ENCODE measurements at regions not wholly inside any gene's neighbourhood (a gene's known extent, or its start where the extent isn't known, plus 50 kb on each side); places are given as distances from the start of the nearest gene placed in this dataset.
A peak's percentile ranks its signal among the peaks of the same experiment; 100 is the strongest.

DNA sequence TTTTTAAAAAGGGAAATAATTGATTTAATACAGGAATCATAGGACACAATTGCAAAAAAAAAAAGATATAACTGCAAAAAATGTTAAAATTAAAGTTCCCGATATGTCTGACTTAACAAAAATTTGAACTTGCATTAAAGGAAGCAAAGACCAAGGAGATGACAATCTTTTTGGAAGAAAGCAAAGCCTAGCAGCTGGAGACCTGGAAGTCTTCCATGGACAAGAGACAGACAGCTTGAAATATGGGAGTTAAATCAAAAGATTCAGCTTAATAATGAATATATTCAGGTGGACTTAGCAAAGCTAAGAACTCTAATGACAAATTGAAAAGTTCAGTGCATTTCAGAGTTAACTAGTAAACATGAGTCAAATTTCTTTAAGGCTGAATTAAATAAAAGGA, 568.7 kb upstream of the RGMB start:
- Mint-ChIP-seq H3K27me3 (ENCODE audit: insufficient read depth, unreplicated experiment) (no peaks in the 10 kb centered on the region), H3K27ac (ENCODE audit: low read depth, unreplicated experiment) (no peak overlapping the region), H3K36me3 (ENCODE audit: insufficient read depth, unreplicated experiment) (no peaks in the 10 kb centered on the region), H3K4me3 (ENCODE audit: unreplicated experiment) (no peak overlapping the region), H3K9me3 (ENCODE audit: unreplicated experiment) (no peaks in the 10 kb centered on the region), H3K4me1 (ENCODE audit: insufficient read depth, unreplicated experiment) (no peaks in the 10 kb centered on the region)
- TF ChIP-seq, protein P1, sequence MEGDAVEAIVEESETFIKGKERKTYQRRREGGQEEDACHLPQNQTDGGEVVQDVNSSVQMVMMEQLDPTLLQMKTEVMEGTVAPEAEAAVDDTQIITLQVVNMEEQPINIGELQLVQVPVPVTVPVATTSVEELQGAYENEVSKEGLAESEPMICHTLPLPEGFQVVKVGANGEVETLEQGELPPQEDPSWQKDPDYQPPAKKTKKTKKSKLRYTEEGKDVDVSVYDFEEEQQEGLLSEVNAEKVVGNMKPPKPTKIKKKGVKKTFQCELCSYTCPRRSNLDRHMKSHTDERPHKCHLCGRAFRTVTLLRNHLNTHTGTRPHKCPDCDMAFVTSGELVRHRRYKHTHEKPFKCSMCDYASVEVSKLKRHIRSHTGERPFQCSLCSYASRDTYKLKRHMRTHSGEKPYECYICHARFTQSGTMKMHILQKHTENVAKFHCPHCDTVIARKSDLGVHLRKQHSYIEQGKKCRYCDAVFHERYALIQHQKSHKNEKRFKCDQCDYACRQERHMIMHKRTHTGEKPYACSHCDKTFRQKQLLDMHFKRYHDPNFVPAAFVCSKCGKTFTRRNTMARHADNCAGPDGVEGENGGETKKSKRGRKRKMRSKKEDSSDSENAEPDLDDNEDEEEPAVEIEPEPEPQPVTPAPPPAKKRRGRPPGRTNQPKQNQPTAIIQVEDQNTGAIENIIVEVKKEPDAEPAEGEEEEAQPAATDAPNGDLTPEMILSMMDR (IDR thresholded peaks at IDR 0.05; ENCODE audit: unreplicated experiment) = no peak
- BruUV-seq (replicated peaks) = no TSS peak
- ChIA-PET POLR2A (no interaction called here), CTCF (interaction anchor here (1.1 kb wide), 1 partner anchor 456 kb away, joined by 4 read pairs; no protein-coding TSS in a partner anchor)
- DNase-seq (ENCODE audit: unreplicated experiment) = no peak
- intact Hi-C loops (cut with micrococcal nuclease) = no loop called here

GRCh38 chr5:98205691-98206461, 567.6 kb upstream of the RGMB start:
- POLR2A ChIA-PET = interaction anchor here (0.5 to 1.3 kb wide), 2 partner anchors 9 to 954 kb away, joined by 3 read pairs; no protein-coding TSS in a partner anchor
- Mint-ChIP-seq H3K27me3 (ENCODE audit: insufficient read depth, unreplicated experiment) (no peaks in the 10 kb centered on the region), H3K9me3 (ENCODE audit: unreplicated experiment) (no peaks in the 10 kb centered on the region), H3K4me1 (ENCODE audit: insufficient read depth, unreplicated experiment) (no peaks in the 10 kb centered on the region), H3K36me3 (ENCODE audit: insufficient read depth, unreplicated experiment) (no peaks in the 10 kb centered on the region), H3K4me3 (ENCODE audit: unreplicated experiment) (no peak overlapping the region), H3K27ac (ENCODE audit: low read depth, unreplicated experiment) (no peak overlapping the region)
- intact Hi-C loops (cut with micrococcal nuclease) = no loop called here
- CTCF ChIA-PET = interaction anchor here (1.0 to 1.1 kb wide), 2 partner anchors 455 to 801 kb away, joined by 3 to 4 read pairs; no protein-coding TSS in a partner anchor
- BruUV-seq (replicated peaks) = no TSS peak
- peak; percentile 25 for DNase-seq (ENCODE audit: unreplicated experiment)
- TF ChIP-seq, protein P1 (IDR thresholded peaks at IDR 0.05; ENCODE audit: unreplicated experiment) = no peak

DNA sequence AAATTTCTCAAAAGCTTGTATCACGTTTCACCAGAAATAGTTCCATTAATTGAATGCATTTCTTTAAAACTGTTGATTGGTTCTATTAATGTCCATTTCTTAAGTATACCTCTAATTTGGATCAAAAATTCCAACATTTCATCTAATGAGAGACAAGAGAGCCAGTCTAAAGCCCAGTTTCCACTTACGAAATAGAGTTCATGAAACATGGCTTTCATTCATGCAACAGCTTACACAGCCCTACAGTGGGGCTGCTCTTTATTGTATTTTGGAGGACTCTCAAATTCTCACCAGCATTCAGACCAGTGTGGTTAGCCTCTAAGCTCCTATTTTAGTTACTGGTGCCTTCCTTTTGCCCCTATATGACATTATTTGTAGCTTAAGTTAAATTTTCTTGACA, 566.9 kb upstream of the RGMB start:
- H3K4me3 Mint-ChIP-seq (ENCODE audit: unreplicated experiment) = no peak overlapping the region
- H3K27ac Mint-ChIP-seq (ENCODE audit: low read depth, unreplicated experiment) = no peak overlapping the region
- no TSS peak for BruUV-seq (replicated peaks)
- ChIA-PET POLR2A (interaction anchor here (0.5 kb wide), 1 partner anchor 955 kb away, joined by 3 read pairs; no protein-coding TSS in a partner anchor), CTCF (no interaction called here)
- no peaks in the 10 kb centered on the region for H3K9me3 Mint-ChIP-seq (ENCODE audit: unreplicated experiment)
- H3K4me1 Mint-ChIP-seq (ENCODE audit: insufficient read depth, unreplicated experiment) = no peaks in the 10 kb centered on the region
- no peaks in the 10 kb centered on the region for H3K27me3 Mint-ChIP-seq (ENCODE audit: insufficient read depth, unreplicated experiment)
- intact Hi-C loops (cut with micrococcal nuclease) = no loop called here
- DNase-seq (ENCODE audit: unreplicated experiment) = no peak
- H3K36me3 Mint-ChIP-seq (ENCODE audit: insufficient read depth, unreplicated experiment) = no peaks in the 10 kb centered on the region
- TF ChIP-seq, protein P1 (IDR thresholded peaks at IDR 0.05; ENCODE audit: unreplicated experiment) = no peak

DNA sequence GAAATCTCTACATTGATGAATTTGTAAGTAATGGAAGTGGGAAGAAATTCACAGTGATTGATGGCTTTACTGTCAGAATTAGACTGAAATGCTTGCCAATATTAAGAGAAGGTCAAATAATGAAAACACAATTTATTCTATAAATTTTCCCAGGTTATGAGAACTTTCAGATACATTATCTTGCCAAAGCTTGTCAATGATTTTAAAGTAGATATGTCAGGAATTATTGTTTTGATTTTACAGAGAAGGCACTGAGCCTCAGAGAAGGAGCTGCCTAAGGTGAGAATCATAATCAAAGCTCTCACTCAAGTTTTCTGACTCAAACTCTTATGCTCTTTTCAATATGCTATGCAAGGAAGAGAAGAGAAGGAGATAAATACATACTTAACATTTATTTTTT, 564.0 kb upstream of the RGMB start:
- BruUV-seq (replicated peaks) = no TSS peak
- TF ChIP-seq, protein P1 (IDR thresholded peaks at IDR 0.05; ENCODE audit: unreplicated experiment) = no peak
- ChIA-PET POLR2A (no interaction called here), CTCF (no interaction called here)
- Mint-ChIP-seq H3K4me3 (ENCODE audit: unreplicated experiment) (no peak overlapping the region), H3K36me3 (ENCODE audit: insufficient read depth, unreplicated experiment) (no peaks in the 10 kb centered on the region), H3K4me1 (ENCODE audit: insufficient read depth, unreplicated experiment) (peaks cover 3% of the 10 kb centered on the region), H3K27me3 (ENCODE audit: insufficient read depth, unreplicated experiment) (no peaks in the 10 kb centered on the region), H3K27ac (ENCODE audit: low read depth, unreplicated experiment) (no peak overlapping the region), H3K9me3 (ENCODE audit: unreplicated experiment) (no peaks in the 10 kb centered on the region)
- intact Hi-C loops (cut with micrococcal nuclease) = no loop called here
- DNase-seq (ENCODE audit: unreplicated experiment) = no peak
